ENCODE measurements at regions not wholly inside any gene's neighbourhood (a gene's known extent, or its start where the extent isn't known, plus 50 kb on each side); places are given as distances from the start of the nearest gene placed in this dataset.
"Not testable (repeated sequence)": the region's sequence is repeated elsewhere in the genome, so short reads cannot be mapped to it uniquely, and the experiment has no call there.

GRCh38 chr13:87172166-87172835 is 498.9 kb upstream of the SLITRK5 start:
- H3K27me3 ChIP-seq = no peaks in the 10 kb centered on the region
- no peak for ATAC-seq (ENCODE audit: low FRiP score in 2 of 2)
- no peaks in the 10 kb centered on the region for H3K9me3 ChIP-seq
- no peaks in the 10 kb centered on the region for H3K4me1 ChIP-seq
- no peak overlapping the region for H3K4me3 ChIP-seq
- H3K27ac ChIP-seq = no peak overlapping the region
- no peak for TF ChIP-seq POLR2A (IDR thresholded peaks at IDR 0.05)
- TF ChIP-seq EP300 (IDR thresholded peaks at IDR 0.05) = no peak
- no peak for TF ChIP-seq POLR2AphosphoS5 (IDR thresholded peaks at IDR 0.05)
- TF ChIP-seq CTCF (IDR thresholded peaks at IDR 0.05) = no peak
- DNase-seq = no peak
- 65 to 71% methylated on average over 7 of the region's 7 CpGs for WGBS, 2 donors
- no peaks in the 10 kb centered on the region for H3K36me3 ChIP-seq

- H3K36me3 ChIP-seq; H3K4me3 ChIP-seq; DNase-seq; H3K27me3 ChIP-seq; ATAC-seq (ENCODE audit: low FRiP score in 2 of 2); H3K9me3 ChIP-seq; H3K4me1 ChIP-seq; H3K27ac ChIP-seq: not testable (repeated sequence)
- WGBS, 2 donors = 91 to 96% methylated on average over 6 of the region's 6 CpGs
These were observed 486.0 kb upstream of the SLITRK5 start for GRCh38 chr13:87185138-87185537.

- not testable (repeated sequence) for H3K4me3 ChIP-seq; H3K27ac ChIP-seq; H3K27me3 ChIP-seq; H3K4me1 ChIP-seq; ATAC-seq (ENCODE audit: low FRiP score in 2 of 2); H3K36me3 ChIP-seq; DNase-seq; H3K9me3 ChIP-seq
- WGBS, 2 donors = 89 to 90% methylated on average over 4 of the region's 4 CpGs
These were observed 484.5 kb upstream of the SLITRK5 start for GRCh38 chr13:87186647-87187046.

GRCh38 chr13:87191485-87191884 is 479.7 kb upstream of the SLITRK5 start:
- ATAC-seq (ENCODE audit: low FRiP score in 2 of 2); H3K9me3 ChIP-seq; H3K36me3 ChIP-seq; H3K4me1 ChIP-seq; H3K27ac ChIP-seq; H3K27me3 ChIP-seq; DNase-seq; H3K4me3 ChIP-seq: not testable (repeated sequence)
- 82 to 87% methylated on average over 8 of the region's 8 CpGs for WGBS, 2 donors

GRCh38 chr13:87198371-87198770 is 472.8 kb upstream of the SLITRK5 start:
- H3K9me3 ChIP-seq = no peaks in the 10 kb centered on the region
- ATAC-seq (ENCODE audit: low FRiP score in 2 of 2) (no peak), DNase-seq (no peak)
- no peaks in the 10 kb centered on the region for H3K36me3 ChIP-seq
- 45 to 63% methylated on average over 3 of the region's 3 CpGs for WGBS, 2 donors
- no peaks in the 10 kb centered on the region for H3K27me3 ChIP-seq
- no peak overlapping the region for H3K4me3 ChIP-seq
- TF ChIP-seq EP300 (IDR thresholded peaks at IDR 0.05) = no peak
- TF ChIP-seq POLR2A (IDR thresholded peaks at IDR 0.05) = no peak
- TF ChIP-seq POLR2AphosphoS5 (IDR thresholded peaks at IDR 0.05) = no peak
- TF ChIP-seq CTCF (IDR thresholded peaks at IDR 0.05) = no peak
- H3K4me1 ChIP-seq = no peaks in the 10 kb centered on the region
- no peak overlapping the region for H3K27ac ChIP-seq

- TF ChIP-seq POLR2A (IDR thresholded peaks at IDR 0.05) = no peak
- TF ChIP-seq POLR2AphosphoS5 (IDR thresholded peaks at IDR 0.05) = no peak
- no peak for TF ChIP-seq CTCF (IDR thresholded peaks at IDR 0.05)
- no peak for TF ChIP-seq EP300 (IDR thresholded peaks at IDR 0.05)
- Histone ChIP-seq H3K4me1 (no peaks in the 10 kb centered on the region), H3K9me3 (no peaks in the 10 kb centered on the region), H3K36me3 (no peaks in the 10 kb centered on the region), H3K4me3 (no peak overlapping the region), H3K27me3 (no peaks in the 10 kb centered on the region), H3K27ac (no peak overlapping the region)
- 85 to 89% methylated on average over 6 of the region's 6 CpGs for WGBS, 2 donors
- DNase-seq (no peak), ATAC-seq (ENCODE audit: low FRiP score in 2 of 2) (no peak)
These were observed 464.5 kb upstream of the SLITRK5 start for GRCh38 chr13:87206708-87207107.
